WTC11 (cell line): ENCODE measurements at regions not wholly inside any gene's neighbourhood (a gene's known extent, or its start where the extent isn't known, plus 50 kb on each side); places are given as distances from the start of the nearest gene placed in this dataset.

ENCODE experiments used
- TF ChIP-seq, protein P1 (sequence below): sonication (generic); formaldehyde crosslinking; IDR thresholded peaks from 2 replicates; pipeline ENCODE4 v1.8.0; 2022; ENCODE audit warnings: missing genetic modification reagents
- TF ChIP-seq, protein P2 (sequence below): fragments of 200-600 bp; IDR thresholded peaks from 2 replicates; pipeline ENCODE4 v1.8.0; 2022; ENCODE audit warnings: antibody characterized with exemption

DNA sequence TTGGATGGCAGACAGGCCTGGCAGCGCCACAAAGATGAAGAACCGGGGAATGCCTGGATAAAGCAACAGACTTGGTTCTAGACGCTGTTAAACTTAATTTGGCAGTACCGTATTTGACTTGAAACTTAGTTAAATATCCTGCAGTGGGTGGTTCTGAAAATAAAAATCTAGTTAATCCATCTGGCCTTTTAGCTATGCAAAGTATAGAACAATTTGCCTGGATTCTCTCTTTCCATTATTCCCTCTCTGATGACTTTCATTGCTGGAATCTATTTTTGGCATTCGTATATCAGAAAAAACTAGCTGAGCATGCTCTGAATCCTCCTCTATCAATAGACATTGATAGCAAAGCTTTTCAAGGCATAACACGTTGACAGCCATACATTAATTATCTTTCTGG, 203.6 kb downstream of the MACC1 start:
- TF ChIP-seq, protein P1, sequence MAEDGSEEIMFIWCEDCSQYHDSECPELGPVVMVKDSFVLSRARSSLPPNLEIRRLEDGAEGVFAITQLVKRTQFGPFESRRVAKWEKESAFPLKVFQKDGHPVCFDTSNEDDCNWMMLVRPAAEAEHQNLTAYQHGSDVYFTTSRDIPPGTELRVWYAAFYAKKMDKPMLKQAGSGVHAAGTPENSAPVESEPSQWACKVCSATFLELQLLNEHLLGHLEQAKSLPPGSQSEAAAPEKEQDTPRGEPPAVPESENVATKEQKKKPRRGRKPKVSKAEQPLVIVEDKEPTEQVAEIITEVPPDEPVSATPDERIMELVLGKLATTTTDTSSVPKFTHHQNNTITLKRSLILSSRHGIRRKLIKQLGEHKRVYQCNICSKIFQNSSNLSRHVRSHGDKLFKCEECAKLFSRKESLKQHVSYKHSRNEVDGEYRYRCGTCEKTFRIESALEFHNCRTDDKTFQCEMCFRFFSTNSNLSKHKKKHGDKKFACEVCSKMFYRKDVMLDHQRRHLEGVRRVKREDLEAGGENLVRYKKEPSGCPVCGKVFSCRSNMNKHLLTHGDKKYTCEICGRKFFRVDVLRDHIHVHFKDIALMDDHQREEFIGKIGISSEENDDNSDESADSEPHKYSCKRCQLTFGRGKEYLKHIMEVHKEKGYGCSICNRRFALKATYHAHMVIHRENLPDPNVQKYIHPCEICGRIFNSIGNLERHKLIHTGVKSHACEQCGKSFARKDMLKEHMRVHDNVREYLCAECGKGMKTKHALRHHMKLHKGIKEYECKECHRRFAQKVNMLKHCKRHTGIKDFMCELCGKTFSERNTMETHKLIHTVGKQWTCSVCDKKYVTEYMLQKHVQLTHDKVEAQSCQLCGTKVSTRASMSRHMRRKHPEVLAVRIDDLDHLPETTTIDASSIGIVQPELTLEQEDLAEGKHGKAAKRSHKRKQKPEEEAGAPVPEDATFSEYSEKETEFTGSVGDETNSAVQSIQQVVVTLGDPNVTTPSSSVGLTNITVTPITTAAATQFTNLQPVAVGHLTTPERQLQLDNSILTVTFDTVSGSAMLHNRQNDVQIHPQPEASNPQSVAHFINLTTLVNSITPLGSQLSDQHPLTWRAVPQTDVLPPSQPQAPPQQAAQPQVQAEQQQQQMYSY: no peak
- TF ChIP-seq, protein P2, sequence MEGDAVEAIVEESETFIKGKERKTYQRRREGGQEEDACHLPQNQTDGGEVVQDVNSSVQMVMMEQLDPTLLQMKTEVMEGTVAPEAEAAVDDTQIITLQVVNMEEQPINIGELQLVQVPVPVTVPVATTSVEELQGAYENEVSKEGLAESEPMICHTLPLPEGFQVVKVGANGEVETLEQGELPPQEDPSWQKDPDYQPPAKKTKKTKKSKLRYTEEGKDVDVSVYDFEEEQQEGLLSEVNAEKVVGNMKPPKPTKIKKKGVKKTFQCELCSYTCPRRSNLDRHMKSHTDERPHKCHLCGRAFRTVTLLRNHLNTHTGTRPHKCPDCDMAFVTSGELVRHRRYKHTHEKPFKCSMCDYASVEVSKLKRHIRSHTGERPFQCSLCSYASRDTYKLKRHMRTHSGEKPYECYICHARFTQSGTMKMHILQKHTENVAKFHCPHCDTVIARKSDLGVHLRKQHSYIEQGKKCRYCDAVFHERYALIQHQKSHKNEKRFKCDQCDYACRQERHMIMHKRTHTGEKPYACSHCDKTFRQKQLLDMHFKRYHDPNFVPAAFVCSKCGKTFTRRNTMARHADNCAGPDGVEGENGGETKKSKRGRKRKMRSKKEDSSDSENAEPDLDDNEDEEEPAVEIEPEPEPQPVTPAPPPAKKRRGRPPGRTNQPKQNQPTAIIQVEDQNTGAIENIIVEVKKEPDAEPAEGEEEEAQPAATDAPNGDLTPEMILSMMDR: no peak
